Astrocyte of the cerebellum (primary cell): ENCODE measurements at regions not wholly inside any gene's neighbourhood (a gene's known extent, or its start where the extent isn't known, plus 50 kb on each side); places are given as distances from the start of the nearest gene placed in this dataset.

Experiments used
- DNase-seq: peaks from one replicate; pipeline ENCODE4 v3.0.0-alpha.2; 2011; ENCODE audit warnings: low read depth
- H3K4me3 ChIP-seq: 2 replicates; pipeline ENCODE4 v1.5.1; 2011; ENCODE audit warnings: mild to moderate bottlenecking, low read depth, low read length, moderate library complexity
- CTCF ChIP-seq: IDR thresholded peaks from 2 replicates; pipeline ENCODE4 v1.5.1; 2012; ENCODE audit warnings: low read length, low read depth, moderate library complexity, mild to moderate bottlenecking; ENCODE audit errors: missing control alignments
- in situ Hi-C: cut with HindIII; loops from 2 replicates; pipeline ENCODE4 v1.10.0; 2017; ENCODE audit warnings: low sequenced_read_pairs

DNA sequence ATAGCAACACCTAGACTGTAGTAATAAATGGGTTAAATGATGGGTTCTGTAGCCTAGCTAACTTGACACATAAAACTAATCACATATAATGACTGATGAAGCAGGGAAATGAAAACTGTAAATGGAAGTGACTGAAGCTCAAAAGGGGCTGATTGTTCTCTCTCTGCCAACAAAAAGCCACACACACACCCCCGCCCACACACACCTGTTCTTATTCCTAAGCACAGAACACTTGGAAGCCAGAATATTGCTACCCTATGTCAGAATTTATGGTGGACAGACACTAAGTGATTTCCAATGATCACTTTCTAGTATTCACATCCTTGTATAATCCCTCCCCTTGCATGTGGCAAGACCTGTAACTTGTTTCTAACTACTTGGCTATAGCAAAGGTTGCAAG is 603.5 kb downstream of the UTRN start:
- TF ChIP-seq CTCF = no peak
- no peak for DNase-seq
- in situ Hi-C loops = no loop called here
- H3K4me3 ChIP-seq = no peak overlapping the region

DNA sequence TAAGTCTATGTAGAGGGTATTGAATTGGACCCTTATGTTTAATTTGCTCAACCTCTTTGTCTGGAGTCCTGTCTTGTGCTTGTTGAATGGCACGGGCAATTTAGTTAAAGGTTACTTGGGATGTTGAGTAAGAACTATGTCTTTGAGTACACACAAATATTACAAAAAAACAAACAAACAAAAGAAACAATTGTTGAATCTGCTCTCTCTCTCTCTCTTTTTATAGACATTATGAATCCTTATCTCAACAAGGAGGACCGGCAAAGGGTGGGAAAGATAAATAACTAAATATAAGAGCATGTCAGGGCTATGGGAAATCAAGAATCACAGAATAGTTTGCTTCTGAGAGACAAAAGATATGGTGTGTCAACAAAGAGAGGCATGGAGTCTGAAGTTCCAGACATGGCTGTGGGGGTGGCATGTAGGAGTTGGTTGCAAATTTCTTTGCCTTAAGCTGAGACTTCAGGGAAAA is 608.6 kb downstream of the UTRN start:
- no peak for TF ChIP-seq CTCF
- DNase-seq = no peak
- in situ Hi-C loops = no loop called here
- no peak overlapping the region for H3K4me3 ChIP-seq

GRCh38 chr6:144894240-144894639 is 609.1 kb downstream of the UTRN start:
- no peak overlapping the region for H3K4me3 ChIP-seq
- no peak for TF ChIP-seq CTCF
- no peak for DNase-seq
- in situ Hi-C loops = no loop called here

DNA sequence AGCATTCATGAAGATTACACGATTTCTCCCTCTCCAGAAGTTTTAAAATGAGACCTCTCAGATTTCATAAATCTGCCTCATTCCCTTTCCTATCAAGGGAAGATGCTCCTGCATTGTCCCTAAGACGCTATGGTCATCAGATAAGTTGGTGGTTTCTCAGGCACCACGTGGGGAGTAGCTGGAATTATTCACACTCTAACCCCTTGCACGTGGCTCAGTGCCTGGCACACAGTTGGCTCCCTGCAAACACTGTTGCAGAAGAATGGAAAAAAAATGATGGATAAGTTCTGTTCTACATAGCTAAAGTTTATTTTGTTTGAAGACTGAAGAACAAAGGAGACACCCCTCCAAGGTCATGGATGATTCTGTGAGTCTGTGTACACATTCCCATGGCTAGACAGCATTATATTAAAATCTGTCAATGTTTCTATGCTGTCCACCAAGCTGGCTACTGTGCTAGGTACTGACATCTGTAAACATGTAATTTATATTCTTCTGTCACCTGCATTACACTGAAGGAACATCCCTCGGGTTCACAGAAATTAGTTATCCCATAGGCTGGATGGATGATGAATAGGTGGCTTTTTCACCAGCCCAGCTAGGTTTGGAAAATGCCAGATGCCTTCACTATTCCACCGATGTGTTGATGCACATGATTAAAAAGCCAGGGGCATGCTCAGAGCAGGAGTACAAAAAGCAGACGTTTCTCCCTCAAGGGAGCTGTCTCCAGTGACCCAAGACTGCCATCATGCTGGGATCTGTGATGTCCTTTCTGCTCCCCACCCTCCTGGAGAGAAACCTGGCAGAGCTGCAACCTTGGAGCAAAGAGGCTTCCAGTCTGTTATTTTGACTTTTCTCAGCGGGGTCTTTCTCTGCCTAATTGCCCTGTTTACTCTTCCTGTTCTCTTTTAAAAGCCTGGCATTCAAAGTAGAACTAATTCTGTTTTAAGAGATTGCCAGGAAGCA is 610.5 kb downstream of the UTRN start:
- DNase-seq = no peak
- no peak overlapping the region for H3K4me3 ChIP-seq
- no peak for TF ChIP-seq CTCF
- in situ Hi-C loops = no loop called here

GRCh38 chr6:144896289-144896688 is 611.2 kb downstream of the UTRN start:
- H3K4me3 ChIP-seq = no peak overlapping the region
- TF ChIP-seq CTCF = no peak
- no peak for DNase-seq
- in situ Hi-C loops = no loop called here

DNA sequence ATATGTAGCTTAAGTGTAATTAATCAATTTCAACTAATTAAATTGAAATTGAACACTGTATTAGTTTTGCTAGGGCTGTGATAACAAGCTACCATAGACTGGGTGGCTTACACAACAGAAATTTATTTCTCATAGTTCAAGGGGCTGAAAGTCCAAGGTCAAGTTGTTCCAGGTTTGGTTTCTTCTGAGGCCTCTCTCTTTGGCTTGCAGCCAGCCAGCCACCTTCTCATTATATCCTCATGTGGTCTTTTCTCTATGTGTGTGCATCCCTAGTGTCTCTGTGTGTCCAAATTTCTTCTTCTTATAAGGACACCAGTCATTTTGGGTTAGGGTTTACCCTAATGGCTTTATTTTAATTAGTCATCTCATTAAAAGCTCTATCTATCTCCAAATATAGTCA is 611.7 kb downstream of the UTRN start:
- no peak overlapping the region for H3K4me3 ChIP-seq
- no peak for TF ChIP-seq CTCF
- in situ Hi-C loops = no loop called here
- no peak for DNase-seq
